ENCODE measurements at regions not wholly inside any gene's neighbourhood (a gene's known extent, or its start where the extent isn't known, plus 50 kb on each side); places are given as distances from the start of the nearest gene placed in this dataset.

GRCh38 chr4:100651499-100652175, 133.8 kb upstream of the EMCN start:
- Histone ChIP-seq H3K27me3 (no peaks in the 10 kb centered on the region), H3K9me3 (no peaks in the 10 kb centered on the region), H3K9ac (ENCODE audit: low read depth in 2 of 2, low read length in 2 of 2) (no peak overlapping the region), H3K4me1 (no peaks in the 10 kb centered on the region), H3K36me3 (no peaks in the 10 kb centered on the region), H3K4me3 (no peak overlapping the region), H3K27ac (no peak overlapping the region)
- TF ChIP-seq CTCF (IDR thresholded peaks at IDR 0.05) = no peak
- DNase-seq = no peak
- intact Hi-C loops (cut with DNase I) = no loop called here

- Histone ChIP-seq H3K9ac (ENCODE audit: low read depth in 2 of 2, low read length in 2 of 2) (no peak overlapping the region), H3K27me3 (no peaks in the 10 kb centered on the region), H3K27ac (no peak overlapping the region), H3K36me3 (no peaks in the 10 kb centered on the region), H3K9me3 (no peaks in the 10 kb centered on the region), H3K4me3 (no peak overlapping the region), H3K4me1 (no peaks in the 10 kb centered on the region)
- TF ChIP-seq CTCF (IDR thresholded peaks at IDR 0.05) = no peak
- intact Hi-C loops (cut with DNase I) = no loop called here
- no peak for DNase-seq
These were observed 131.6 kb upstream of the EMCN start for GRCh38 chr4:100649417-100649816.

- Histone ChIP-seq H3K4me3 (no peak overlapping the region), H3K27ac (no peak overlapping the region), H3K9ac (ENCODE audit: low read depth in 2 of 2, low read length in 2 of 2) (no peak overlapping the region), H3K9me3 (no peaks in the 10 kb centered on the region), H3K27me3 (no peaks in the 10 kb centered on the region), H3K4me1 (no peaks in the 10 kb centered on the region), H3K36me3 (no peaks in the 10 kb centered on the region)
- DNase-seq = no peak
- intact Hi-C loops (cut with DNase I) = no loop called here
- TF ChIP-seq CTCF (IDR thresholded peaks at IDR 0.05) = no peak
These were observed 126.3 kb upstream of the EMCN start for GRCh38 chr4:100644150-100644549.

GRCh38 chr4:100641336-100641735, 123.5 kb upstream of the EMCN start:
- TF ChIP-seq CTCF (IDR thresholded peaks at IDR 0.05) = no peak
- H3K4me1 ChIP-seq = no peaks in the 10 kb centered on the region
- no peak overlapping the region for H3K27ac ChIP-seq
- DNase-seq = no peak
- H3K4me3 ChIP-seq = no peak overlapping the region
- intact Hi-C loops (cut with DNase I) = no loop called here
- no peaks in the 10 kb centered on the region for H3K36me3 ChIP-seq
- no peaks in the 10 kb centered on the region for H3K27me3 ChIP-seq
- no peak overlapping the region for H3K9ac ChIP-seq (ENCODE audit: low read depth in 2 of 2, low read length in 2 of 2)
- H3K9me3 ChIP-seq = no peaks in the 10 kb centered on the region

DNA sequence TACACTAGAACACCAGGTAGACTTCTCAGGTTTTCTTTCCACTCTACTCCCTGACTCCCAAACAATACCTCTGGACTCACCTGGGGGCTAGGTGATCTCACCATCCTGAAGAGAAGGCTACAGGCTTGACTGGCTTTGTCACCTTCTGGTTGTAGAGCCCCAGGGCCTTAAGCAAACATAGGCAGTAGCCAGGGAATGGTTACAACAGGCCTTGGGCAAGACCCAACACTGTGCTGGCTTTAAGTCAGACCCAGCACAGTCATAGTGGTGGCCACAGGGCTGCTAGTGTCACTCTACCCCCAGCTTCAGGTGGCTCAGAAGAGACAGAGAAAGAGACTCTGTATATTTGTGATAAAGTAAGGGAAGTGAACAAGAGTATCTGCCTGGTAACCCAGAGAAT, 118.1 kb upstream of the EMCN start:
- Histone ChIP-seq H3K9me3 (no peaks in the 10 kb centered on the region), H3K9ac (ENCODE audit: low read depth in 2 of 2, low read length in 2 of 2) (no peak overlapping the region), H3K36me3 (no peaks in the 10 kb centered on the region), H3K27ac (no peak overlapping the region), H3K4me1 (no peaks in the 10 kb centered on the region), H3K27me3 (no peaks in the 10 kb centered on the region), H3K4me3 (no peak overlapping the region)
- intact Hi-C loops (cut with DNase I) = no loop called here
- DNase-seq = no peak
- no peak for TF ChIP-seq CTCF (IDR thresholded peaks at IDR 0.05)
